Ramos (cell line): ENCODE measurements at regions not wholly inside any gene's neighbourhood (a gene's known extent, or its start where the extent isn't known, plus 50 kb on each side); places are given as distances from the start of the nearest gene placed in this dataset.

Source experiments
- in situ Hi-C: fragments of 300-500 bp; cut with MboI; formaldehyde crosslinking; loops from one replicate; pipeline ENCODE4 v1.14.3; 2022; ENCODE audit warnings: low sequenced_read_pairs; ENCODE audit not compliant: unreplicated experiment

DNA sequence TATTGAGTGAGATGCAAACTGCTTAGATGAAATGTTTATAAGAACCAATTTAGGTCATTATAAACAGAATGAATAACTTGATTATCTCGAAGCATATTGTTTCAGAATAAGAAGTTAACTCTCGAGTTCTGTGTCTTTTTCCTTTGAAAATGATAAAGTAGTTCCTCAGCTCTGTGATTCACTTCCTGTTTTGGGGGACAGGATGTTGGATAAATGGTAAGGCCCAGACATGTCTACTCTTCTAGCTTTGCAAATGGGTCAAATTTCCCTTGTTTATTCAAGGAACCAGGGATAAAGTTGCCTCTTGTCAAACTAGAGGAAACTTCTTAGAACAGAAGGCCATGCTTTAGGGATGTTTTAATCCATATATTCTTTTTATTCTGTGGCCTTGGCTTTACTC is 246.9 kb downstream of the SOX4 start:
- in situ Hi-C loops: no loop called here

DNA sequence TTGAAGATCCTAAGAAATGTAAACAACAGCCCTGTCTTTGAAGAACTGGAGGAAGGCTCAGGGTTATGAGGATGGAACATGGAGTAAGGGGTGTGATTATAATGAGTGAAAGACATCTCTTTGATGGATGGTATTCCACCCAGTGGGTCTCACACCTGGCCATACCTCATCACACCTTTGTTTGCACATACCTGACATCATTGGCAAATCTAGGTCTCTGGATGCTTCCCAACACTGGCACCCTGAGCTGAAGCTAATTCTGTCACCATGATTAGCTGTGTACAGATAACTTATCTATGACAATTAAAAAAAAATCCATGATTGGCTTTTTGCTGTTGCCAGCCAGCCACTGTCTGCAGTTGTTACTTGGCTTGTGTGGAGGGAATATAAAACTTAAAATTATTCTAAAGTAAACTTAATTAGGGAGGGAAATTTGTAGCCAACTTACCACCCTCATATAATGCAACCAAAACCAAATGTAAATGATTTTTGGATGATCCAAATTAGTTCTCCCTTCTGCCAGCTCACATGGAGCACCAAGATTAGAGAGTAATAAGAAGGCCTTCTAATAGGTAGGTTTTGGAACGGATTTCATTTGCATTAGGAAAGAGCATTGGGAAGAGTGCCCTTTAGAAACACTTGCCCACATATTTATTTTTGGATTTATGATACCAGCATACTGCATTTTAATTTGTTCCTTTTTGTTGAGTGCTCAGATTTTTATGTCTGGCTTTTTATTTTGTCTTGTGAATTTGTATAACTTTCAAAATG is 249.5 kb downstream of the SOX4 start:
- in situ Hi-C loops: no loop called here

DNA sequence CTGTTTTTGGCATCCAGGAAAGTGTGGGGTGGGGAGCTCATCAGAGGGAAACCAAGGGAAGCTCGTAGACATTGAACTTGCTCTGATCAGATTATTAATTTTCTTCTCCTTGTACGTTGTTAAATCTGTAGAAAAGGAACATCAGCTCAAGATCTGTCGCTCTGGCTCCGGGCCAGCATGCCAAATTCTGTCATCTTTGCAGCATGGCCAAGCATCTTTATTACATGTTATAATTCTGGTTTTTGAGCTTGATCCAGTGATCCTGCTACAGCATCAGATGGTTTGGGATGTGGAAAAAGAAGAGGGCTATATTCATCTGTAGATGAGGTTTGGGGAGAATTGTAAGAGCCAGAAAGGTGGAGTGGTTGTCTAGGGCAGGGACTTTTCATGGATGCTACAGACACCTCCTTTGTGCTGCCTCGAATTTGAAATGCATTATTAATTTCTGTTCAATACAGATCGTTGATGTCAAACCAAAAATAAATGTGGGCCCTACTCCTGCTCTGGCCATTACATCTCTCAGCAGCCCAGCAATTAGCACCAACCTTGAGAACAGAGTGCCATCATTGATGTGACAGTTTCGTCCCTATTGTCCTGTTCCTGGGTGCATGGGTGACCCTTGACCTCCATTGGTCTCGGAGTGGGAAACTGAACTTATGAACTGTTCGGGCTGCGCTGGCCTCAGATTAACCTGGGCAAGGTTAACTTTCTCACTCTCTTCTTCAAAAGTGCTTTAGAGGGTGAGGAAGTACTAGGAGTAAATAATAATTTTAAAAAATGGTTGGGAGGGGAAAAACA is 250.8 kb downstream of the SOX4 start:
- in situ Hi-C loops: no loop called here

DNA sequence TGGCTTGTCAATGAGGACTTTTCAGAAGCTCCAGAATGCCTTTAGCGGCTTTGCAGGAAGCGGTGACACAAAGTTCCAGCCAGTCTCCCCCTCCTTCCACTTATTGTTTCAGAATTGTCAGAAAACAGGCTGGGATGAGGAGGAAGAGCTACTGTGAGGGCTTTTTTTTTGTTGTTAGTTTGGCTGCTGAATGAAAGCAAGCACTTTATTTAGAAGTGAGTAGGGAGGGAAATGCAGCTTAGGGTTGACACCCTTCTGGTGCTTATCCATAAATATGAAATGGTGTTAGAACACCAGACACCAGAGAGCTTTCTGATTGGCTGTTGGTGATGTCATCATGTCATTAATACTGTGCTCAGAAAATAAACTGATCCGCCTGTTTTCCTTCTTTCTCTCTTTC is 251.5 kb downstream of the SOX4 start:
- in situ Hi-C loops: no loop called here

DNA sequence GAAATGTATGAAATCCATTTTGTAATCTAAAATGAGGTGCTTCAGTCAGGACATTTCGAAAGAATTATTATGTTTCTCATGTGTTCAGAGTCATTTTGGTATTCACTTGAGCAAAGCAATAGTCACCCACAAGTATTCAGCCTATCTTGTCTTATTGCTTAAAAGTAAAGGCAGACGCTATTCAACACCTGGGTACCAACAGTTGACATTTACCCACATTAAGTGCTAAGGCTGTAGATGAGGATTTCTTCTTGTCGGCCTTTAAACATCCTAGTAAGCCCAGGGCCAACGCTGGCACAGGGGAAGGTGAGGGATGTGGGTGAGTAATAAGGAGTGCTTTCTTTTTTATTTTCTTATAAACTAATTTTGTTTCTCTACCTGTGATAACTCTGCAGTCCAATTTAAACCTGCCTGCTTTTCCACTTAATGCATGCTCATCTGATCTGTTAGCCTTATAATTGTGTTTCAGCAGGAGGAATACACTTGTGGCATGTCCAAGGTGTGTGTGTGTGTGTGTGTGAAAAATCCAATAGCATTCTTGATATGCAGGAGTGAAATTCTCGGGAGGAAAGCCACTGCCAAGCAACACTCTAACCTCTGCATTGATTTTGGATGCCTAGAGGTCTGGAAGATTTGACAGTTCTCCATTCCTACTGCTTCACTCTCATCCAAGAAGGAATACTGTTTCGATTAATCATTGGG is 252.0 kb downstream of the SOX4 start:
- in situ Hi-C loops: no loop called here

DNA sequence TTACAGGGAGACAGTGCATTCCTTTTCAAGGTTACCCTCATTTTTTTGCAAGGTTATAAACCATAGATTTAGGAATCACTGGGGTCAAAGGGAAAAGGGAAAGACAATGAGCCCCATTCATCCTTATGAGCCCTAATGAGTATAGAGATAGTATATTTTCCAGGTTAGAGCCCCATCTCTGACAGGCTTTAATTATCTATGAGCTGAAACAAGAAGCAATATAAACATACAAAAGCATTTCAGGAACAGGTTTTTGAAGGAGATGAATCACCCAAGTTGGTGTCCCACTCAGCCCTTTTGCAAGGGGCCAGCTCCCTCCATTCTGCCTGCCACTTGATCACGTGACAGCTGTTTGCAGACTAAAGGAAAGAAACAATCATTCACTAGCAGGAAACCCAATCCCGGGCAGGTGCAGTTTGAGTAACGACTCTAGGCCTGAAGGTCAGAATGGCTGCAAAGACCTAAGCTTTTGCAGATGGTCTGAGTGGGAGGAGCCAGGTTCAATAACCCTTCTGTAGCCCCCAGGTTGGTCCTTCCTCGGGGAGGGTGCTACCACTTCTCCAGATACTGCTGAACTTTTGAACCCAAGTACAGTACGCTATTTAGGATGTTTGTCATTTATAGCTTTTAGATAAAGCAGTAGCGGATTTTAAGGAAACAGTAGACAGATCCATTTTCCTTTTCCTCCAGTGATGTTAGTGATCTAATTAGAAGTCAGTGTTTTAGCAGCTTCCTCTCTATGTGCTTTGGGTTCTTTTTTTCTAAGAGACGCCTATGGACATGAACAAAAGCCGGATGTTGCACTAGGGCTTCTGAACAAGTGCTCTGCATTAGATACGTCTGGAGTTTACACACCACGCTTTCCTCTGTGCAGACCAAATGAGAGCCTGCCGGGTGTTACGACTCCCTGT is 253.2 kb downstream of the SOX4 start:
- in situ Hi-C loops: no loop called here

DNA sequence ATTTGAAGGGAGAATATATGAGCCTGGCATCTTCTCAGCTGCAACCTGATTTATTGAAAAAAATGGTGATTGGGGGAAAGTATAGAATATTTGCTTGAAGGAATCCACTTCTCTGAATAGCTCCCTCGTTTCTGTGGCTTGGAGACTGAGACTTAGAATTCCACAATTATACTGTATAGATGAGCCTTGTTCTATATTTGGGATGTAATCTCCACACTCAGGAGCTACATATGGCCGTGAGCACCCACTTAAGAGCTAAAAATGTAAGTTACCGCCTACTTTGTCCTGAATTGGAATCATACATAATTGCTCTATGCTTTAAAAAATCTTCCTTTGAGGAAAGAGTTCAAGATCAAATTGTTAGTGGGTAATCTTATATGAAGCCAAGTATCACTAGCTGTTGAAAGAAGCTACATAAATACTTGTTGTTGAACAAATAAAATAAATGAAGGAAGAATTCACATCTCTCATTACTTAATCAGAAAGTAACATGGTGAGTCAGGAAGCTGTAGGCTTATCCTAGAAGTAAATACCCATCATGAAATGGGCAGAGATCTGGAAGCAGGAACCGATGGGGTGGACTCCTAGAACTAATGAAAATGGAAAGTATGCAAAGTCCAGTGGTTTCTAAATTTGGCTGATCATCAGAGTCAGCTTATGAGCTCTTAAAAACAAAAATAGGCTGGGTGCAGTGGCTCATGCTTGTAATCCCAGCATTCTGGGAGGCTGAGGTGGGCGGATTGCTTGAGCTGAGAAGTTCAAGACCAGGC is 254.3 kb downstream of the SOX4 start:
- in situ Hi-C loops: no loop called here

DNA sequence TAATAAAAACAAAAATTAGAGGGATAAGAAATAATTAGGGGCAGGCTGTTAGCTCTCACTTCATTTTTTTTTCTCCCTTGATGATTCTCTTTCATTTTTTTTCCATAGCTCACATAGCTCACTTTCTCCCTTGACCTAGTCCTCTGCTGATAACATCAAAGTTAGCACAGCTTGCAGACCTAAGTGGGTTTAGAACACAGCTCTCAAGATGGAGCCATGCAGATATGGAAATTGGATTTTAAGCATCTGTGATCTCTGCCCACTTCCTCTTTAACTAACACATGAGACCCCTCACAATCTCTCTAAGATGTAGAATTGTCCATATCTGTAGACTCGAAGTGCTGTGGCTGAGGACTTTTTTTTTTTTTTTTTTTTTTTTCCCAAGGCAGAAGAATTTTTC is 257.1 kb downstream of the SOX4 start:
- in situ Hi-C loops: no loop called here

DNA sequence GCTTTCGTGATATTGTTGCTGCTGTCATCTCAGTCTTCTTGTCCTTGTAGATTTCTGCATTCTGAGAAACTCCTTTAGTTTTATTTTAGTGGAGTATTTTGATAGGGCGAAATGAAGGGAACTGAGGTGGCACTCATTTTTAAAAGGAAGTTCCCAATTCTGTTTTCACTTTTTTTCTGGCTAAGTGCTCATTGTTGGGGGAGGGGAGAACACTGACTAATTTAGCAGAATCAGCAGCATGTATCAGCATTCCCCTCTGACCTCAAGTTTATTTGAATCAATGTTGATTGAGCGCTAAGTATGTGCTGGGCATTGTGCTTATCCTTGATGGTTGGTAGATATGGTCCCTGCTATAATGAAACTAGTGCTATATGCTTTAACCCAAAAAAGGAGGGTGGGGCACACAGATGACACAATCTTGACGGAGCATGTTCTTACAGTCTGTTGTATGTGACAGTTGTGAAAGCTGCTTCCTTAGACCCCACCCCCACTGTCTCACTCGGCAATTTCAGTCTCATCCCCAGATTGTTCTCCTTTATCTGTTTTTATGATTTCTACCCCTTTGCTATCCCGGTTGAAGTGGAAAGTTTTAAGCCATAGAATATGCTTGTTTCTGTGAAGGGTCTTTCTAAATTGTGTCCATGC is 262.4 kb downstream of the SOX4 start:
- in situ Hi-C loops: no loop called here

DNA sequence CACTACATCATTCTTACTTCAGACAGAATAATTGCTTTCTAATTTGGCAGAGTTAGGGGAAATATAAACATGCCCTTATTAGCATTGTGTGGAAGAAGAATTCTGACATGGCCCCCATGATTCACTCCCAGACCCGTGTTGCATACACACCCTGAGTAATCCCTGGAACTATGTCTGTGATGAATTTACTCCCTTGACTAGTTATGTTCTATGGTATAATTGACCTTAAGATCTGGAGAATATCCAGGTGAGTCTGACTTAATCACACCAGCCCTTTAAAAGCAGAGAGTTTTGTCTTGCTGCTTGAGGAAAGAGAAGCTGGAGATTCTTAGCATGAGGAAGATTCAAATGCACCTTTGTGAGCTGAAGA is 262.9 kb downstream of the SOX4 start:
- in situ Hi-C loops: no loop called here

DNA sequence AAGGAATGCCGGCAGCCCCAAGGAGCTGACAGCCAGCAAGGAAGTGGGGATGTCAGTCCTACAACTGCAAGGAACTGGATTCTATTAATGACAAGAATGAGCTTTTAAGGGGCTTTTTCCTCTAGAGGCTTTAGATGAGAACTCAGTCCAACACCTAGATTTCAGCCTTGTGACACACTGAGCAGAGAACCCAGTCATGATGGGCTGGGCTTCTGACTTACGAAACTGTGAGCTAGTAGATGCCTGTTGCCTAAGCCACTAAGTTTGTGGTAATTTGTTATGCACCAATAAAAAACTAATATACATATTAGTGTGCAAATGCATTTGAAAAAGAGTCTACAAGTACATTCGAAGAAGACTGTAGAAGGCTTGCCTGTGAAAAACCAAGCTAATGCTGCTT is 263.3 kb downstream of the SOX4 start:
- in situ Hi-C loops: no loop called here

DNA sequence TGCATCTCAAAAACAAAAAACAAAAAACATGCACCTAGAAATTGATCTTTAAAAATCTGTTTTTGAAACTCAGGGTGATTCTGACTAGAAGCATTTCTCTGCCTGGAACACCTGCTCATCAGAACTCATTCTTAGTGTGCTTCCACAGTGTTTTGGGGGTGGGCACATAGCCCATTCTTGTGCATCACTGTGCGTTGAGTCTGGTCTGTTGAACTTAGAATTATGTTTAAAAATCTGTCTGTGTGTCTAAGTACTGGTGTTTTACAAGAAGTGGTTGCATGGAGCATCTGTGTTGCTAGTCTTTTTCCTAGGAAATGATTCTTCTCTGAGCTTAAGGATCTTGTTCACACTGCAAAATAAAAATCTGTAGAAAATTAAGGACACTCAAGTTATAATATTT is 264.5 kb downstream of the SOX4 start:
- in situ Hi-C loops: no loop called here

DNA sequence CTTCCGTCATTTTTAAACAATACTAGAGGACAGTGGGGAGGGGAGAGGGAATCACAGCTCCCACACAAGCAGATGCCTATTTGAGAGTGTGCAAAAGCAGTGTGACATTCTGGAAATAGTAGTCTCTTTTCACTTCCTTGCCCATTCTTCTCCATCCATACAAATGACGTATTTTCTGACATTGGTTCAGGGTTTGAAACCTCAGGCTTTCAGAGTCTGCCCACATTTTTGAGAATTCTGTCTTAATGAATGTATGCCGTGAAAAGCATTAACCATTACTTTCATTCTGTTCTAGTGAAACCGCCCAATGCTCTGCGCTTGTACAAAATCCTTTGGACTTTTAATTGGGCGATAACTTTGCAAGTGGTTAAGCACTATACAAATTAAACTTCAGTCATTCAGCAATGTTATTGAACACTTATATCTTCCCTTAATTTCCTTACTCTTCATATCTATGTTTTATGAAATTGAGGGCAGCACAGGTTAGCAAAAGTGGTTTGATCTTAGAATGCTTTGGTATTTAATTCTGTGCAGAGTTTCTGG is 265.7 kb downstream of the SOX4 start:
- in situ Hi-C loops: no loop called here

DNA sequence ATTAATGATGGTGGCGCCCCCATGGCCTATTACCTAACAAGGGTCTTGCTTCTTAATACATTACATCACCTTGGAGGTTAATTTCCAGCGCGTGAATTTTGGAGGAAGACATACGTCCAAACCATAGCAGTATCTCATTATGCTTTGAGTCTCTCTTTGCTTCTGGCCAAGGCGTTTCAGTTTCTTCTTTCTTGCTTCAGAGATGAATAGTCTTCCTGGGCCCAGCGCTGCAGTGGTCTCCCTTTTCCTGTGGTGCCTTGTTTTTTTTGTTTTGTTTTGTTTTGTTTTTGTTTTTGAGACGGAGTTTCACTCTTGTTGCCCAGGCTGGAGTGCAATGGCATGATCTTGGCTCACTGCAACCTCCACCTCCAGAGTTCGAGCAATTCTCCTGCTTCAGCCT is 268.4 kb downstream of the SOX4 start:
- in situ Hi-C loops: no loop called here

DNA sequence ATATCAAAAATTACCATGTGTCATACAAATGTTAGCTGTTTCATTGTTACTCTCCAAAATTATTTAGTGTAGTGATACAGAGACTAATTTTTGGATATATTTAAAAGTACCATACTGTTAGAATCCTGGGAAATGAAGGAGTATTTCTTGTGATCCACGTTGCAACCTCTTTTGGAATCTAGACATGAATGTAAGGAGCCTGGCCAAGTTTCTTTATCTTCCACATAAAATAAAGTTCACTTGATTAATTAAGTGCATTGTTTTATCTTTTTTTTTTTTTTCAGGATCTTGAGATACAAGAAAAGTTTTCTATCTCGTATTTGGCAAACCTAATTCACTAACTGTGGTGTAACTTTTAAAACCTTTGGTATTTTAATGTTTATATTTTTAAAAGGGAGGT is 270.7 kb downstream of the SOX4 start:
- in situ Hi-C loops: no loop called here

DNA sequence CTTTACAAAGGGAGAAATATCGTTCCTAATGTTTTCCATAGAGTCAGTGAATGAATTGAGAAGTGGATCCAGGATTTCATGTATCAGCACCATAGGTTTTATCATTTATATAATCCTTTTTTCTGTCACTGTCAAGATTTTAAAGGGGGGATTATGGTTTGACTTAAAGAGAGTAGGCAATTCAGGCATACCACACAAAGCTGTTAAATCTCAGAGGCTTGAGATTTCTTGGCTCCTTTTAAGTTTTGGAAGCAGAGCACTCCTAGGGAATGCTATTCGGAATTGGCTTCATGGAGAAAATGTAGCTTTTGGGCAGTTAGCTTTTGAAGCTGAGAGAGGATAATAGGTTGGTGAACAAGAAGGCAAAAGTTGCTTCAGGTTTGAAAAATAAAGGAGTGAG is 274.7 kb downstream of the SOX4 start:
- in situ Hi-C loops: no loop called here

DNA sequence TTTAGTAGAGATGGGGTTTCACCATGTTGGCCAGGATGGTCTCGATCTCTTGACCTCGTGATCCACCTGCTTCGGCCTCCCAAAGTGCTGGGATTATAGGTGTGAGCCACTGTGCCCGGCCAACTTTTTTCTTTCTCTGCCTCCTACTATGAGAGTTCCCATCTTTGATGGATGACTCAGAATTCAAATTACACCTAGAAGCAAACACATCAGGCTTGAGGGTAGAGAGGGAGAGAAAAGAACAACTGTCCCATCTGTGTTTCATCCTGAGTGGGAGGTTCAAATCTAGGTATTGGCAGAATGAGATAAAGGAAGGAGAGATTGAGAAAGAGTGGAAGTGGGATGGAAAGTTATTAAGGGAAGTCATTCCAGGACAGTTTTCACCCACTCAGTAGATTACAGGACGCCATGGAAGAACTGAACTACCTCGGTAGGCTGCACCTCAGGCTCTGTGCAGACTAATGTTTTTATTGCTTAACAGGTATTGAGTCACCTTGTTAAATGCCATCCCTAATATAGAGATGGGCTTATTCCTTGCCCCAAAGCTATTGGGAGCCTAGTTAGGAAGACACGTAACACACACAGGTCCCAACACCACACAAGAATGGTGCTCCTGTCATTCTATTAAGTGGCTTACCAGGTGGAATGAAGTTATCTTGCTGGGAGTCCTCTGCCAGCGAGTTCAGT is 275.7 kb downstream of the SOX4 start:
- in situ Hi-C loops: no loop called here

DNA sequence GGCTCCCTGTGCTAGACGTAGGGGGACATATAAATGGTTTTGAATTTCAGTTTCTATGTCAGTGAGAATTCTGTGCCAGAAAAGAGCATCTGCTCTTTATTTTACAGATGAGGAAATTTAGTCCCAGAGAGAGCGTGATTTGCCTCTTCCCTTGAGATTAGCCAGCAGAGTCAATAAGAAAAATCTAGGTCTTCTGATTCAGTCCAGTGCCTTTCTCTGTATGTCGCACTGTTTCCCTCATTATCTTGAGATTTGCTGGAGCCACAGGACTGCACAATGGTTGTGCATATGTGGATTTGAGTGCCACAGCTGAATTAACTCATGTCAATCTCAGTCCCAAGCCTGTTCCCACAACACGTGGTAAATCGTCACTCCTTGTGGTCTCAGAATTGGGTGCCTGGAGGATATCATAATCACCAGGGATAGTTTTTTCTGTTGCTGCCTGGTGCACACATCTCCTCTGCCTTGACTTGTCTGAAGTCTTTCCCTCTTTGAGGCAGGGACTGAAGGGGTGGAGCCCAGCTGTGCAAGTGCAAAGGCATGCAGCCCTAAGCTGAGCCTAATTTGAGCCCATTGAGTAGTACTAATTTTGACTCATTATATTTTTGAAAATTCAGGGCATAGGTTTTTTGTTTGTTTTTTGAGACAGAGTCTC is 276.7 kb downstream of the SOX4 start:
- in situ Hi-C loops: no loop called here
